ENCODE measurements at regions not wholly inside any gene's neighbourhood (a gene's known extent, or its start where the extent isn't known, plus 50 kb on each side); places are given as distances from the start of the nearest gene placed in this dataset.
A peak's percentile ranks its signal among the peaks of the same experiment; 100 is the strongest.
"Not testable (repeated sequence)": the region's sequence is repeated elsewhere in the genome, so short reads cannot be mapped to it uniquely, and the experiment has no call there.

DNA sequence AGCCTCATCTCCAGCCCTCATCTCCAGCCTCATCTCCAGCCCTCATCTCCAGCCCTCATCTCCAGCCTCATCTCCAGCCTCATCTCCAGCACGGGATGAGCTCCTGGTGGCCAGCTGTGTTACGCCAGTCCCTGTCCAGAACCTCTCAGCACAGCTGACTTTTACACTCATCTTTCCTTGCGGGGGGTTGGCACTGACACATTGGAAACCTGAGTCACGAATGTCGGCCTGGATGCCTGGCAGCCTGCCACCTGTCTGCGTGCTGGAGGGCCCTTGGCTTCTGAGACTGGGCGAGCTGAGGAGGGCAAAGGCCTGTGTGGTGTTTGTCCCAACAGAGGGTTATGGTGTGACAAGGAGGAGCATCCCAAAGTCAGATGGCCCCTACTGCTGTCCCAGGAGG is 66.1 kb upstream of the HGFAC start:
- no peak overlapping the region for H3K27ac ChIP-seq
- H3K4me3 ChIP-seq, result no peak overlapping the region

DNA sequence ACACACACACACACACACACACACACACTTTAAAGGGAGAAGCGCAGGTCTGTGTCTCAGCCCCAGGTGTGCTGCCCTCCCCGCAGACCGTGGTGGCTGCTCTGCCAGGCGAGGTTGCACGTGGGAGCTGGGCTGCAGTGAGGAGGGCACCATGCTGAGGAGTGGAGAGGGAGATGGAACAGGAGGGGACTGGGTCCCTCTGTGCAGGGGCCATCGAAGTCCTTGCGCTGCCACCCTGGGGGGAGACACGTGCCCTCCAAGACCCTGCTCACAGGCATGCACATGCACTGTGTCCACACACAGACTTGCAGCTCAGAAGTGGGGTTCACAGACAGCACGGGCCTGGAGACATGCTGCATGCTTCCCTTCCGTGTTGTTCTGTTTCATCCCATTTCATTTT is 65.5 kb upstream of the HGFAC start:
- H3K27ac ChIP-seq, result no peak overlapping the region
- no peak overlapping the region for H3K4me3 ChIP-seq

DNA sequence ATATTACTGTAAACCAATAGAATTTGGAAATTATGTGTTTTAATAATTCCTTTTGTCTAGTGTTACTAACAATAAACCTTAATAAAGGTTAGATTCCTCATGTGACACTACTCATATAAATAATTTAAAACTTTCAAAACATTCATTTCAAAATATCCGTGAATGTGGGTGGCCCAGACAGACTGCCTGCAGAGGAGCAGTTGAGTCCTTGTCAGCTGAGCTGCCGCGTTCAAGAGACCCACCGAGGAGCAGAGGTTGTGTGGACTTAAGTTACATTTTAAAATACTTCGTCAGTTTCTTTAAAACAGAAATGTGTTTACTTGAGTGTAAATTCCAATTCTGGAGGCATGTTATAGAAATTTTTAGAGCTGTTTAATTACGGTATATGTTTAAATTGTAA is 64.2 kb upstream of the HGFAC start:
- H3K27ac ChIP-seq, result no peak overlapping the region
- no peak overlapping the region for H3K4me3 ChIP-seq

DNA sequence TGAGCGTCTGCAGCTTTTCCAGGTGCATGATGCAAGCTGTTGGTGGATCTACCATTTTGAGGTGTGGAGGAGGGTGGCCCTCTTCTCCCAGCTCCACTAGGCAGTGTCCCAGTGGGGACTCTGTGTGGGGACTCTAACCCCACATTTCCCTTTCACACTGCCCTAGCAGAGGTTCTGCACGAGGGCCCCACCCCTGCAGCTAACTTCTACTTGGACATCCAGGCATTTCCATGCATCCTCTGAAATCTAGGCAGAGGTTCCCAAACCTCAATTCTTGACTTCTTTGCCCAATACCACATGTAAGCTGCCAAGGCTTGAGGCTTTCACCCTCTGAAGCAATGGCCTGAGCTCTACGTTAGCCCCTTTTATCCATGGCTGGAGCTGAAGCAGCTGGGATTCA is 61.4 kb upstream of the HGFAC start:
- H3K27ac ChIP-seq, H3K4me3 ChIP-seq: not testable (repeated sequence)

DNA sequence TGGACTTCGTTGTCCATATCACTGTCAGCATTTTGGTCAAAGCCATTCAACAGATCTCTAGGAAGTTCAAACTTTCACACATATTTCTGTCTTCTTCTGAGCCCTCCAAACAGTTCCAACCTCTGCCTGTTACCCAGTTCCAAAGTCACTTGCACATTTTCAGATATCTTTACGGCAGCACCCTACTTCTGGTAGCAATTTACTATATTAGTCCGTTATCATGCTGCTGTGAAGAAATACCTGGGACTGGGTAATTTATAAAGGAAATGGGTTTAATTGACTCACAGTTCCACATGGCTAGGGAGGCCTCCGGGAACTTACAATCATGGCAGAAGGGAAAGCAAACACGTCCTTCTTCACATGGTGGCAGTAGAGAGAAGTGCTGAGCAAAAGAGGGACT is 60.6 kb upstream of the HGFAC start:
- H3K4me3 ChIP-seq, H3K27ac ChIP-seq: not testable (repeated sequence)

DNA sequence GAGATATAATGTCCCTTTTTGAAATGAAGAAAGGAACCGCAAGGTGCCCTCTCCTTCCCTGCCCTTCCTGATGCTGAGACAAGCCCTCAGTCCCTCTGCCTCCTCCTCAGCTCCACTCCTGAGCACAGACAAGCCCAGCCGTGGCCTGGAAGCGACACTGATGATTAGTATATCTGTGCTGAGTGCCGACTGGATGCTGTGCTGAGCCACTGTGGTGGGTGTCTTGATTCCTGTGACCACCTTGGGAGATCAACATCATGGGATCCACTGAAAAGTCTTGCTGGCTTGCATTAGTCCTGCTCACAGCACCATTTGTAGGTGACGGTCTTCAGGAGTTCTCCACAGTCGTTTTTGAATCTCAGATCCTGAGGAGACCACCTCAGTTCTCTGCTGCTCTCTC is 59.5 kb upstream of the HGFAC start:
- no peak overlapping the region for H3K27ac ChIP-seq

DNA sequence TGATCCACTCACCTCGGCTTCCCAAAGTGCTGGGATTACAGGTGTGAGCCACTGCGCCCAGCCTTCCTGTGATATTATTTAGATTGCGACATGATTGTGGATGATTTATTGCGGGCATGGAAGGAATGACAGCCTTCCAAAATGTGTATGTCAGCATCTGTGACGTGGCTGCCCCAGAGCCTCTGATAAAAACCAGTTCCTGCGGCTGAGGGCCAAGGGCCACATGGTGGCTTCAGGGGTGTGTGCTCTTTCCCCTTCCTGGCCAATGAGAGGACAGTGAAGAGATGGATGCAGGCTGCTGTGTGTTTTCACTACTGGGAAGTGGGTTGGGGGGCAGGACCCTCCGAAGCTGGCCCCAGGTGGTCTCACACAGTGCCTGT is 57.4 kb upstream of the HGFAC start:
- peak overlapping the region; percentile 38 to 98 (median 91) for H3K27ac ChIP-seq
- peak overlapping the region; percentile 6 to 48 (median 24) for H3K4me3 ChIP-seq

More for the DNA sequence above, 59.5 kb upstream of the HGFAC start:
- no peak overlapping the region for H3K4me3 ChIP-seq

DNA sequence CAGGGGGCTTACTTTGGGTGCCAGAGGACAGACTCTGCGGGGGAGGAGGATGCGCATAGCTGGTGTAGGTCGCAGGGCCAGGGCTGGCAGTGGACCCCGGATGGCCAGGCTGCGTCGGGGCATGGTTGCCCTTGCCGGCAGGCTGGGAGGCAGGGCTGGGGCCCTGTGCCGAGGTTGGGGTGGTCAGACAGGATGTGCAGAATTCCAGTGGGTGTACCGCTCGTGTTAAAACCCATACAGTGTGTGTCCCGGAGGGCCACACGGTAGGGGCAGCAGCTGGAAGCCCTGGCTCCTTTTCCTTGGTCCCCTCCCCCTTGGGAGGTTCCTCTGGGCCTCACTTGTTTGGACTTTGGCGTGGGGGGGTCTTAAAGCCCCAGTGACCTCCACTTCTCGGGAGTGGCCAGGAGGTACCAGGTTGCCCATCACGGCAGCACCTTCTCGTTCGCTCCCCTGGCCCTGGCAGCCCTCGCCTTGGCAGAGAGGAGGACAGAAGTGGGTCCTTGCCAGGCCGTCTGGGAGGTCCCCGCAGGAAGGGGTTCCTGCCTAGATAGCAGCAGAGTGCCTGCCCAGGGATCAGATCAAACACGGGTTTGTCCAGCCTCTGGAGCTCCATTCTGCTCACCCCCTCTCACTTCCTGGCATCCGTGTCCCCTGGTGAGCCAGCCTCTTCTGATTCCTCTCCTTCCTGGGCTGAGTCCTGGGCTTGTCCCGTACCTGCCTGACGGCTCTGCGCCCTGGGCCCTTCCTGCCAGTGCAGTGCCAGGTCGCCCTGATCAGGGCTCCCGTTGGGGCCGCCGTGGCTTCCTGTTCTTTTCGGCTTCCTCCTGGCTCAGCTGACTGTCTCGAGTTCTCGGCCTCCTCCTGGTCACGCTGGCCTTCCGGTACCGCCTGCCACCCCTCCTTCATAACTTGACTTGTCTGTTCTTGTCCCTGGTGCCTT is 56.7 kb upstream of the HGFAC start:
- Histone ChIP-seq H3K4me3 (peak overlapping the region; percentile 6 to 48 (median 25)), H3K27ac (peak overlapping the region; percentile 74 to 98 (median 91))

DNA sequence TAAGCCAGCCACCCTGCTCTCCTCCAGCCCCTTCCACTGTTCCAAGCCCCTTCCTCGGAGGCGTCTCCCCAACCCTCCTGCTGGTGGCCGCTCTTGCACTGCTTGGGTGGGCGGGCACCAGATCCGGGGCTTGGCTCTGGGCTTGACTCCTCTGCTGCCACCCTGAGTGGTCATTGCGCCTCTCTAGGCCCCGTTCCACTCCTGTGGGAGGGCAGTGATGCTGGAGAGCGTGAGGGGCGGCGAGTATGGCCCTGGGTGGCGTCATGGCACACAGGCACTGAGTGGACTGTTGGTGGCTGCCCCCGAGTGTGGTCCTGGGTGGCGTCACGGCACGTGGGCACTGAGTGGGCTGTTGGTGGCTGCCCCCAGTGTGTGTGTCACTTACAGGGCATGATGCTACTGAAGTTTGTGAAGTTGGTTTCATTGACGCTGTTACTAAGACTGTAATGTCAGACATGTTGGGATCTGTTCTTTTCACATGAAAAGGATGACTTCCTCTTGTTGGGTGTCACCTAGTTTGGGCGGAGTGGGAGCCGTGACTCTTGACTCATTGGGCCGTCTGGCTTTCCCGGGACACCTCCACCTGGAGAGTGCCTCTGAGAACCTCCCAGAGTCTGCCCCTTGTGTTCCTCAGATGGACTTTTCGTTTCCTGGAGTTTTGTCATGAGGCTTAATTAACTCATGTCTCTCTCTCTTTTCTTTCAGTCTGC is 55.9 kb upstream of the HGFAC start:
- Histone ChIP-seq H3K27ac (peak overlapping the region; percentile 74 to 98 (median 91)), H3K4me3 (peak overlapping the region; percentile 20 to 48 (median 33))

DNA sequence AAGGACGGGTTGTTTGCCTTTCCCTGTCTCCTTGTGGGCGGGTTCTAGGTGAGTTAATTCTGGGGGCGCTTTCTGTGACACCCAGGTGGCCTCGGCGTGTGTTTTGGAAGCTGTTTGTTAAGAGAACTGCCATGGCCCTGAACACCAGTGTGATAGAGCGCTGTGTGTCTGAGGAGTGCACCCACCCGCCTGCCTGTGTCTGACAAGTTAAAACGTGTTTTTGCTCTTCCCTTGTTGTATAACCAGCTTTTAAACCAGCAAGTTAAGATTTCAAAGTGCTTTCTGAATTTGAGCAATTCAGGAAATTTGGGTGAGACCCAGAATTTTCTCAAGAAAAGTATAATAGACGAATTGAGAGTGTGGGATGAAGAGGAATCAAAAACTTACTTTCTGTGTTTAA is 55.2 kb upstream of the HGFAC start:
- Histone ChIP-seq H3K27ac (peak overlapping the region in 20 of 21 experiments; percentile 85 to 98 (median 91)), H3K4me3 (peak overlapping the region; percentile 20 to 48 (median 35))

DNA sequence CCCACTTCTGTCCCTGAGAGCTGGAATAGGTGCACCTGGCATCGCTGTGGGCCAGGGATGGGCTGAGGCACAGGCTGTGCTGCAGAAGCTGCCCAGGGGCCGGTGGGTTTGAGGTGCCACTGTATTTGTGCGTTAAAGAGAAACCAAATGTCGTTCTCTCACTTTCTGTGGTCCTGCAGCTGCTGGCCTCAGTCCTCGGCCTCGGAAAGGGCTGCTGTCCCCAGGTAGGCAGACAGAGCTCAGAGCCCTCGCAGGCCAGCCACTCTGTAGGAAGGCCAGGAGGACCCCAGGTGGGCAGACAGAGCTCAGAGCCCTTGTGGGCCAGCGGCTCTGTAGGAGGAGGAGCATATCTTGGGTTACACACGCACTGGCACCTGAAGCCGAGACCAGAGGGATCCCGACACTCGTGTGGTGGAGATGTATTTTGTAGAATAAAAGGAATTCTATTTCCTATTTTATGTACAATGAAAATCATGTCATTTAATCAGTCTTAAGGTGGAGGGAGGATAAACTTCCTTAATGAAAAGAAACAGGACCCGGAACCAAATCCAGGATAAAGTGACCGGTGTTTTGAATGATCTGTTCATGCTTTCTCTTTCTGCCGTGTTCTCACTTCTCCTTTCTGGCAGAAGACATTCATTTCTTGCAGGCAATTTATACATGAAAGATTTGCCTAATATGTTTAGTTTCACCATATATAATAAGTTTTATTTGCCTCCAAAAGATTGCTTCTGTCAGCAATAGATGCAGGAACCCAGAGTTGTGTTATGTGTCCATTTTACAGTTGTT is 54.4 kb upstream of the HGFAC start:
- peak overlapping the region; percentile 20 to 48 (median 35) for H3K4me3 ChIP-seq
- peak overlapping the region; percentile 17 to 98 (median 91) for H3K27ac ChIP-seq

DNA sequence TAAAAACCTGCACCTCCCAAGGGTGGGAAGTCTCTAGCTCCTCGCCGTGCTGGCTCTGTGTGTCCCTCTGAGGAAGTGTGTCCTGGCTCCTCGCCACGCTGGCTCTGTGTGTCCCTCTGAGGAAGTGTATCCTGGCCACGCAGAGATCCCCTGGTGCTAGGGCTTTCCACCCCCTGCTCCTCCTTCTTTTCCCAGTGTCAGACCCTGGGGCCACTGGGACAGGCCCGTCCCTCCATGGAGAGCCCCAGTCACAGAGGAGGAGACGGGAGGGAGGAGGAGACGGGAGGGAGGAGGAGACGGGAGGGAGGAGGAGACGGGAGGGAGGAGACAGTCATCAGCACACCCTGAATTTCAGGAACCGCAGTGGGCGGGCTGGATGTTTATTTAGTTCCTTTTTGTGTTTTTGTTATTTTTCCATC is 53.8 kb upstream of the HGFAC start:
- peak overlapping the region in 20 of 21 experiments; percentile 68 to 98 (median 91) for H3K27ac ChIP-seq
- H3K4me3 ChIP-seq, result peak overlapping the region; percentile 20 to 48 (median 35)

DNA sequence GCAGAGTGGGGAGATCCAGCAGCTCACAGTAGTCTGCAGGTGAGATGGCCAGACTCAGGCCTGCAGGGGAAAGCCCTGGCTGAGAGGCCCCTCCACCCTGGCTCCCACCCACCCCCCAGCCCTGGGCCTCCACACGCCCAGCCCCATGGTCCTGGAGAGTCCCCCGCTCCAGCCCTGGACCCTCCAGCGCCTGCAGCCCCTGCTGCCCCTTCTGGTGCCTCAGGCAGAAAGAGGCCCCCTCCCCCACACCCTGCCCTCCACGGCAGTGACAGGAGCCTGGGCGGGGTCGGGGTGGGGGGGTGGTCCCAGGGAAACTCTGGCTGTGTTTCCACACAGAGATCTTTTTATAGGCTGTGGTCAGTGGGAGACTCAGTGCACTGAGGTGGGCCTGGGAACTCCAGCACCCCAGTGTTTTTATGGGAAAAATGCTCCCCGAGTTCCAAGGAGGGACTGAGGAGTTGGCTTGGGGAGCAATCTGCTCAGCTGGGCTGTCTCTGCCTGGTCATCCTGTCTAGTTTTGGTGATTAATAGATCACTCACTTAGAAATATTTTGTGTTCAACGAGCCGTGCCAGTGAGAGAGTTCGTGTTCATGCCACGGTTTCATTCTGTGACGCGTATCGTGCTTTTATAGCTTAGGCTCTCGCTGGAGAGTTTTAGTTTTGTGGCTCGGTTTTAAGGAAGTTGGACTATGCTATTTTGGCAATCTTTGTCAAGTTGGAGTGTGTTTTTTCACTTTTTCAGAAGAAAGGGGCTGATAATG is 53.1 kb upstream of the HGFAC start:
- peak overlapping the region; percentile 59 to 98 (median 89) for H3K27ac ChIP-seq
- H3K4me3 ChIP-seq, result peak overlapping the region; percentile 14 to 48 (median 35)

DNA sequence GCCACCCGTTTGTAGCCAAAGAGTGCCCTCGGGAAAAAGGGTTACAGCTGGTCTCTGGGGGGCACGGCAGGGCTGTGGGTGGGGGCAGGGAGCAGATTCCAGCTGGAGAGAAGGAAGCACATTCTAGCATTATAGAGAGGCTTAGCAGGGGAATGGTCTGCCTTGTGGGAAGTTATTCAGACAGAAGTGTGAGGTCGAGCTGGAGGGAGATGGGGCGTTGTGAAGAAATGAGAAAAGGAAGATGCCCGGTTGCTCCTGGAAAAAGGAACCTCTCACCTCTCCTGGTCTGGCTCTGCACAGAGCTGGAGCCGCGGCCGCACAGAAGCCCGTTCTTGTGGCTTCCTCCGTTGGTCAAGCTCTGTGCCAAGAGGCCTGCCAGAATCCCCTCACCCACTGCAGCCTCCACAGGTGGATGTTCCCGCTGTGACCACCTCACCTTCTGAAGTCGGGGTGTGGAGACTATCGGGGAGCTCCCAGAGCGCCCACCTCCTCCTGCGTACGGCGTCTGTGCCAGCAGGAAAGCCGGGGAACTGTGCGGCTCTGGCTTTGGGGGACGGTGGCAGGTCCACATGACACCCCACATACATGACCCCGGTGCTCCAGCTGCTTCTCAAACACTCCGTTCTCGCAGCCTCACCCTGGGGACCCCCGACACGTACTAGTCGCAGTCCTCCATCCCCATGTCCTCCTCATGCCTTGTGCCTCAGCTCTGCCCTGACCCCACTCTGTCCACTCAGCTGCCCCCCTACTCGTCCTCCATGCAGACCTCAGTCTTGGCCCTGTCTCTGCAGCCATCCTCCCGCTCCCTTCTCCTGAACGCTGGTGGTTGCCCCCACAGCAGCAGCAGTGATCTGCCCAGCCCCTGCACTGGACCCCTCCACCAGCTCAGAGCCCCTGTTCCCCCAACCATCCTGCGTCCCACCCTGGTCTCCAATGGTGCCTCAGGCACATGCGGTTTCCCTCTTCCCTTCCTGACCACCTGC is 52.2 kb upstream of the HGFAC start:
- H3K4me3 ChIP-seq, result peak overlapping the region in 3 of 7 experiments; percentile 20 to 37 (median 35)
- peak overlapping the region; percentile 24 to 98 (median 89) for H3K27ac ChIP-seq

DNA sequence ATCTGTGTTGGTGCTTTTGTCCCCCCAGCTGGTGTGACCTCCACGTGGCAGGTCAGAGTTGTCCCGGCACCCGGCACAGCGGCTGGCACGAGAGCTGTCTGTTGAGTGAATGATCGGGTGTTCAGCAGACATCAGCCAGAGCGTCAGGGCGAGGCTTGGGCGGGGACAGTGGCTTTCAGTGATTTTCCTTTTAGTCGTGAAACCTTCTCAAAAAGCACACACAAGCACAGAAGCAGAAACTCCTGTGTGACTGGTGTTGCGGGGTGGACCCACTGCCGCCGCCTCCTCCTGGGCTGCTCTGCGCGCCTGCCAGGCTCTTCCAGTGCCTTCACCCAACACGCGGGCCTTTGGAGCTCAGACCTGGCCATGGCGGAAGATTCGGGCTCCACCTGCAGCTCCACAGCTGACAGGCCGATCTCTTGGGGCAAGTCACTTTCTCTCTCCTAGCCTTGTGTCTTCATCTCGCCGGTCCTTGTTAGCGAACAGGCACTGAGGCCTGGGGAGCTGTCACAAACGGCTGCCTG is 51.4 kb upstream of the HGFAC start:
- Histone ChIP-seq H3K4me3 (no peak overlapping the region), H3K27ac (peak overlapping the region in 11 of 21 experiments; percentile 5 to 95 (median 86))

DNA sequence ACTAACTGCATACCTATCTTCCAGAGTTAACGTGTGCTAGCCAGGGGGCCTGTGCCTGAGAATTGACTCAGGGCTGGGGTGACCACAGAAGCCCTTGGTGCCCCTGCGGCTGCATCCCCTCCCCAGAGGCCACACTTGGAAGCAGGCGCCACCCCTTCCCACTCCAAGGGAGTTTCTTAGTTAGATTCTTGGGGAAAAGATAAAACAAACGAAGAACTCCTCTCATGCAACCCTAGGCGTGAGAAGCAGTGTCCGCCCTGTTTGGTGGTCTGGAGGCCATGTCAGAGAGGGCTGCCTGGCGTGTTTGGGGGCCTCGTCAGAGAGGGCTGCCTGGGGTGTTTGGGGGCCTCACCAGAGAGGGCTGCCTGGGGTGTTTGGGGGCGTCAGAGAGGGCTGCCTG is 50.3 kb upstream of the HGFAC start:
- H3K4me3 ChIP-seq, result no peak overlapping the region
- H3K27ac ChIP-seq, result peak overlapping the region in 1 of 21 experiments; percentile 4

Measured in skin epidermis (tissue), 12 donors.